A549 (cell line): ENCODE measurements at regions not wholly inside any gene's neighbourhood (a gene's known extent, or its start where the extent isn't known, plus 50 kb on each side); places are given as distances from the start of the nearest gene placed in this dataset.

Source experiments
- ATAC-seq, 2 experiments: fragments of 200-7000 bp in 1 of 2; fragments of >200 bp in 1 of 2; cut with Nextera tagmentation in 1 of 2; cut with Tn5 transposase in 1 of 2; 3 replicates each; pipeline versions ENCODE4 v1.8.0 to v1.9.1; 2018 to 2020; ENCODE audit warnings: mild to moderate bottlenecking in 1 of 2, moderate library complexity in 1 of 2
- CTCF ChIA-PET: fragments of 300-600 bp; sonication (Branson Sonifier 250); formaldehyde crosslinking; extraction: SDS; loops from one replicate; lab custom pipeline; 2021; ENCODE audit warnings: antibody characterized with exemption, inconsistent platforms; lab: Yijun Ruan, JAX
- POLR2A ChIA-PET: fragments of 350-600 bp; formaldehyde crosslinking; extraction: SDS; loops from one replicate; lab custom pipeline; 2021; ENCODE audit warnings: antibody characterized with exemption, inconsistent platforms; lab: Yijun Ruan, JAX
- DNase-seq, 2 experiments: peaks; one replicate each; pipeline versions ENCODE4 v3.0.0 to v3.0.0-alpha.2; 2011 to 2016; ENCODE audit warnings: low read depth in 1 of 2, low spot score in 1 of 2
- FAIRE-seq: peaks from 2 replicates; lab custom pipeline; 2011; peaks lifted over from hg19 to GRCh38; lab: Jason Lieb, UNC
- H3K27ac ChIP-seq, 2 experiments: fragments of >200 bp; sonication (Bioruptor Twin); formaldehyde crosslinking; 3 replicates each; pipeline ENCODE4 v1.5.1; 2016 to 2017
- H3K4me1 ChIP-seq: fragments of >200 bp; sonication (Bioruptor Twin); formaldehyde crosslinking; 3 replicates; pipeline ENCODE4 v1.6.1; 2016
- H3K4me2 ChIP-seq: fragments of >200 bp; sonication (Bioruptor Twin); formaldehyde crosslinking; 3 replicates; pipeline ENCODE4 v1.6.1; 2016
- H3K4me3 ChIP-seq: fragments of >200 bp; sonication (Bioruptor Twin); formaldehyde crosslinking; 3 replicates; pipeline ENCODE4 v1.5.1; 2016
- H3K9me3 ChIP-seq: fragments of >200 bp; sonication (Bioruptor Twin); formaldehyde crosslinking; 3 replicates; pipeline ENCODE4 v1.6.1; 2016
- BHLHE40 ChIP-seq: IDR thresholded peaks from 2 replicates; pipeline ENCODE4 v1.6.1; 2012; ENCODE audit warnings: low read depth, low read length, inconsistent platforms
- CEBPB ChIP-seq, 2 experiments: fragments of >200 bp in 1 of 2; sonication (Bioruptor Twin) in 1 of 2; formaldehyde crosslinking in 1 of 2; IDR thresholded peaks; 2 replicates each; pipeline ENCODE4 v1.6.1; 2012 to 2016
- CHD2 ChIP-seq: fragments of 150-350 bp; IDR thresholded peaks from 2 replicates; pipeline ENCODE4 v1.6.1; 2014; ENCODE audit warnings: low read length; ENCODE audit not compliant: partially characterized antibody
- E2F6 ChIP-seq: IDR thresholded peaks from 2 replicates; pipeline ENCODE4 v1.6.1; 2012; ENCODE audit warnings: low read depth, borderline replicate concordance
- EHMT2 ChIP-seq: fragments of 200-600 bp; sonication (generic); IDR thresholded peaks from 2 replicates; pipeline ENCODE4 v1.6.1; 2016; ENCODE audit warnings: antibody characterized with exemption, low read depth, mild to moderate bottlenecking, moderate library complexity
- ESRRA ChIP-seq: fragments of 150-350 bp; IDR thresholded peaks from 2 replicates; pipeline ENCODE4 v1.6.1; 2014; ENCODE audit warnings: mild to moderate bottlenecking, low read length, borderline replicate concordance
- FOSB ChIP-seq: fragments of 250-450 bp; sonication (Bioruptor Pico); IDR thresholded peaks from 2 replicates; pipeline ENCODE4 v1.5.0; 2020; ENCODE audit warnings: mild to moderate bottlenecking, moderate library complexity
- HEYL ChIP-seq: fragments of 250-450 bp; sonication (Bioruptor Pico); IDR thresholded peaks from 2 replicates; pipeline ENCODE4 v1.8.0; 2021; ENCODE audit warnings: mild to moderate bottlenecking, moderate library complexity
- HMGXB4 ChIP-seq: fragments of 250-450 bp; sonication (Bioruptor Pico); IDR thresholded peaks from 2 replicates; pipeline ENCODE4 v1.5.0; 2021; ENCODE audit warnings: mild to moderate bottlenecking, moderate library complexity, borderline replicate concordance
- HOXA7 ChIP-seq: fragments of 250-450 bp; sonication (Bioruptor Pico); IDR thresholded peaks from 2 replicates; pipeline ENCODE4 v1.5.0; 2020; ENCODE audit warnings: mild to moderate bottlenecking, moderate library complexity
- HOXB13 ChIP-seq: fragments of 250-450 bp; sonication (Bioruptor Pico); IDR thresholded peaks from 2 replicates; pipeline ENCODE4 v1.5.0; 2020; ENCODE audit warnings: low read depth, mild to moderate bottlenecking, moderate library complexity
- JUN ChIP-seq, 2 experiments: fragments of >200 bp; sonication (Bioruptor Twin); formaldehyde crosslinking; IDR thresholded peaks; 2 replicates in 1 of 2; 3 replicates in 1 of 2; pipeline ENCODE4 v1.6.1; 2016 to 2017
- KDM1A ChIP-seq: fragments of 200-600 bp; sonication (generic); IDR thresholded peaks from 2 replicates; pipeline ENCODE4 v1.6.1; 2016; ENCODE audit warnings: low read depth, mild to moderate bottlenecking
- MAFK ChIP-seq: fragments of 450-650 bp; IDR thresholded peaks from 2 replicates; pipeline ENCODE4 v1.6.1; 2014; ENCODE audit not compliant: partially characterized antibody
- MAZ ChIP-seq: fragments of 150-350 bp; IDR thresholded peaks from 2 replicates; pipeline ENCODE4 v1.6.1; 2014; ENCODE audit warnings: antibody characterized with exemption, low read depth, low read length, borderline replicate concordance
- MYC ChIP-seq: IDR thresholded peaks from 2 replicates; pipeline ENCODE4 v1.6.1; 2012; ENCODE audit warnings: mild to moderate bottlenecking, inconsistent platforms, low read length, improper control_type of control experiment, borderline replicate concordance
- NFE2L2 ChIP-seq: fragments of 150-350 bp; conservative IDR thresholded peaks from 2 replicates; pipeline ENCODE4 v1.6.1; 2014; ENCODE audit warnings: low read length
- RAD21 ChIP-seq, 2 experiments: fragments of >200 bp in 1 of 2; sonication (Bioruptor Twin) in 1 of 2; formaldehyde crosslinking in 1 of 2; IDR thresholded peaks in 1 of 2; conservative IDR thresholded peaks in 1 of 2; 2 replicates in 1 of 2; 3 replicates in 1 of 2; pipeline ENCODE4 v1.6.1; 2012 to 2018; ENCODE audit warnings: inconsistent platforms in 1 of 2
- RARB ChIP-seq: fragments of 250-450 bp; sonication (Bioruptor Pico); IDR thresholded peaks from 2 replicates; pipeline ENCODE4 v1.8.0; 2021; ENCODE audit warnings: mild to moderate bottlenecking, moderate library complexity
- RCOR1 ChIP-seq: fragments of 150-350 bp; IDR thresholded peaks from 2 replicates; pipeline ENCODE4 v1.6.1; 2014; ENCODE audit warnings: antibody characterized with exemption, low read length, low read depth
- SMC3 ChIP-seq: fragments of >200 bp; sonication (Bioruptor Twin); formaldehyde crosslinking; IDR thresholded peaks from 3 replicates; pipeline ENCODE4 v1.6.1; 2018; ENCODE audit warnings: inconsistent platforms
- SREBF2 ChIP-seq: fragments of 450-650 bp; IDR thresholded peaks from 2 replicates; pipeline ENCODE4 v1.6.1; 2014; ENCODE audit warnings: mild to moderate bottlenecking, moderate library complexity
- ZNF302 ChIP-seq: fragments of 250-450 bp; sonication (Bioruptor Pico); IDR thresholded peaks from 2 replicates; pipeline ENCODE4 v1.9.0; 2021; ENCODE audit warnings: inconsistent platforms, mild to moderate bottlenecking, moderate library complexity
- ZSCAN20 ChIP-seq: fragments of 250-450 bp; sonication (Bioruptor Pico); IDR thresholded peaks from 2 replicates; pipeline ENCODE4 v1.8.0; 2022; ENCODE audit warnings: mild to moderate bottlenecking, moderate library complexity
- TF ChIP-seq, protein P1 (sequence below): fragments of 200-600 bp; sonication (generic); IDR thresholded peaks from 2 replicates; pipeline ENCODE4 v1.6.1; 2016; ENCODE audit warnings: antibody characterized with exemption, mild to moderate bottlenecking, moderate library complexity
- TF ChIP-seq, protein P2 (sequence below): fragments of >200 bp; sonication (Bioruptor Twin); formaldehyde crosslinking; IDR thresholded peaks from 2 replicates; pipeline ENCODE4 v1.6.1; 2016
- TF ChIP-seq, protein P3 (sequence below): fragments of >200 bp; sonication (Bioruptor Twin); formaldehyde crosslinking; IDR thresholded peaks from 3 replicates; pipeline ENCODE4 v1.5.1; 2016

DNA sequence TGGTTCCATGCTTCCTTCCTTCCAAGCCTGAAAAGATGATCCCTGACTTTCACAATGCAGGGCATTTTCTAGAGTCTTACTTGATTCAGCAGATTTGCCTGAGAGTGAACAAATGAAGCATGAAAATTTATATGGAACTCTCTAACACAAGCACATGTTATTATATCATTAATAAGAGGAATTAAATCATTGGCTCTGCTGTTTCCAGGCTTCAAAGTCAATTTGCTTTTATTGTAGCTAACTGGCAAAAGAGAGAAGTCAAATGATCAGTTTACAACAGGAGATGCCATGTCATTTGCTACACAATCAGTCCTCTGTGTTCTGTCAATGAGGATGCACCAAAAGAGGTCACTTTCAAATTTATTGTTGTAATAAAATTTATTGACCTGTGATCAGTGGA lies 101.5 kb upstream of the UGT8 start:
- no peak for FAIRE-seq
- H3K4me2 ChIP-seq, result no peak overlapping the region
- ATAC-seq, result no peak
- no peak for DNase-seq
- H3K4me3 ChIP-seq, result no peak overlapping the region
- no peak overlapping the region for H3K27ac ChIP-seq
- H3K9me3 ChIP-seq, result no peaks in the 10 kb centered on the region
- H3K4me1 ChIP-seq, result no peaks in the 10 kb centered on the region
- TF ChIP-seq ZNF302 (CRISPR knock-in tag), result no peak
- no peak for TF ChIP-seq CEBPB (IDR thresholded peaks at IDR 0.05)
- TF ChIP-seq HOXB13 (CRISPR knock-in tag), result no peak
- TF ChIP-seq, protein P1, sequence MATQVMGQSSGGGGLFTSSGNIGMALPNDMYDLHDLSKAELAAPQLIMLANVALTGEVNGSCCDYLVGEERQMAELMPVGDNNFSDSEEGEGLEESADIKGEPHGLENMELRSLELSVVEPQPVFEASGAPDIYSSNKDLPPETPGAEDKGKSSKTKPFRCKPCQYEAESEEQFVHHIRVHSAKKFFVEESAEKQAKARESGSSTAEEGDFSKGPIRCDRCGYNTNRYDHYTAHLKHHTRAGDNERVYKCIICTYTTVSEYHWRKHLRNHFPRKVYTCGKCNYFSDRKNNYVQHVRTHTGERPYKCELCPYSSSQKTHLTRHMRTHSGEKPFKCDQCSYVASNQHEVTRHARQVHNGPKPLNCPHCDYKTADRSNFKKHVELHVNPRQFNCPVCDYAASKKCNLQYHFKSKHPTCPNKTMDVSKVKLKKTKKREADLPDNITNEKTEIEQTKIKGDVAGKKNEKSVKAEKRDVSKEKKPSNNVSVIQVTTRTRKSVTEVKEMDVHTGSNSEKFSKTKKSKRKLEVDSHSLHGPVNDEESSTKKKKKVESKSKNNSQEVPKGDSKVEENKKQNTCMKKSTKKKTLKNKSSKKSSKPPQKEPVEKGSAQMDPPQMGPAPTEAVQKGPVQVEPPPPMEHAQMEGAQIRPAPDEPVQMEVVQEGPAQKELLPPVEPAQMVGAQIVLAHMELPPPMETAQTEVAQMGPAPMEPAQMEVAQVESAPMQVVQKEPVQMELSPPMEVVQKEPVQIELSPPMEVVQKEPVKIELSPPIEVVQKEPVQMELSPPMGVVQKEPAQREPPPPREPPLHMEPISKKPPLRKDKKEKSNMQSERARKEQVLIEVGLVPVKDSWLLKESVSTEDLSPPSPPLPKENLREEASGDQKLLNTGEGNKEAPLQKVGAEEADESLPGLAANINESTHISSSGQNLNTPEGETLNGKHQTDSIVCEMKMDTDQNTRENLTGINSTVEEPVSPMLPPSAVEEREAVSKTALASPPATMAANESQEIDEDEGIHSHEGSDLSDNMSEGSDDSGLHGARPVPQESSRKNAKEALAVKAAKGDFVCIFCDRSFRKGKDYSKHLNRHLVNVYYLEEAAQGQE, result no peak
- TF ChIP-seq, protein P2, sequence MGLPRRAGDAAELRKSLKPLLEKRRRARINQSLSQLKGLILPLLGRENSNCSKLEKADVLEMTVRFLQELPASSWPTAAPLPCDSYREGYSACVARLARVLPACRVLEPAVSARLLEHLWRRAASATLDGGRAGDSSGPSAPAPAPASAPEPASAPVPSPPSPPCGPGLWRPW, result no peak
- TF ChIP-seq FOSB, result no peak
- TF ChIP-seq NFE2L2, result no peak
- TF ChIP-seq EHMT2, result no peak
- no peak for TF ChIP-seq SMC3
- TF ChIP-seq HOXA7 (CRISPR knock-in tag), result no peak
- TF ChIP-seq RAD21 (conservative IDR thresholded peaks at IDR 0.05 in 1 of 2, IDR thresholded peaks at IDR 0.05 in 1 of 2), result no peak
- TF ChIP-seq E2F6, result no peak
- TF ChIP-seq, protein P3, sequence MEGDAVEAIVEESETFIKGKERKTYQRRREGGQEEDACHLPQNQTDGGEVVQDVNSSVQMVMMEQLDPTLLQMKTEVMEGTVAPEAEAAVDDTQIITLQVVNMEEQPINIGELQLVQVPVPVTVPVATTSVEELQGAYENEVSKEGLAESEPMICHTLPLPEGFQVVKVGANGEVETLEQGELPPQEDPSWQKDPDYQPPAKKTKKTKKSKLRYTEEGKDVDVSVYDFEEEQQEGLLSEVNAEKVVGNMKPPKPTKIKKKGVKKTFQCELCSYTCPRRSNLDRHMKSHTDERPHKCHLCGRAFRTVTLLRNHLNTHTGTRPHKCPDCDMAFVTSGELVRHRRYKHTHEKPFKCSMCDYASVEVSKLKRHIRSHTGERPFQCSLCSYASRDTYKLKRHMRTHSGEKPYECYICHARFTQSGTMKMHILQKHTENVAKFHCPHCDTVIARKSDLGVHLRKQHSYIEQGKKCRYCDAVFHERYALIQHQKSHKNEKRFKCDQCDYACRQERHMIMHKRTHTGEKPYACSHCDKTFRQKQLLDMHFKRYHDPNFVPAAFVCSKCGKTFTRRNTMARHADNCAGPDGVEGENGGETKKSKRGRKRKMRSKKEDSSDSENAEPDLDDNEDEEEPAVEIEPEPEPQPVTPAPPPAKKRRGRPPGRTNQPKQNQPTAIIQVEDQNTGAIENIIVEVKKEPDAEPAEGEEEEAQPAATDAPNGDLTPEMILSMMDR, result no peak
- no peak for TF ChIP-seq SREBF2
- no peak for TF ChIP-seq CHD2
- no peak for TF ChIP-seq KDM1A
- no peak for TF ChIP-seq ZSCAN20
- no peak for TF ChIP-seq RCOR1
- POLR2A ChIA-PET, result no interaction called here
- CTCF ChIA-PET, result no interaction called here

DNA sequence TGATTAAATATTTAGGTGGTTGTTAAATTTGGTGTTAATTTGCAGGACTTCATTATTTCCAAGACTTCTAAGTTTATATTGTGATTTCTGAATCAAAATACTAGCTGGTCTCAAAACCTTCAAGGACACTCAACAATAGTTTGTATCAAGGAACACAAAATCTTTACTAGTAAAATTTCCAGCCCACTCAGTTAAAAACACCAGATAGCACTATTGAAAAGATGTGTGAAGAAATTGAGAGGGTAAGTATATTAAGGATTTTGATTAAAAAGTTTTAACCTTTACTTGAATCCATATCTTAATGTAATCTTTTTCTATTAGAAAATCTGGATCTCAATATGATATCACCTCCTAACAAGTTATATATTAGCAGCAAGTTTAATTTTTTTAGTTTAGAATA lies 89.3 kb upstream of the UGT8 start:
- ChIA-PET CTCF (no interaction called here), POLR2A (no interaction called here)
- ATAC-seq (no peak), FAIRE-seq (no peak), DNase-seq (no peak)
- Histone ChIP-seq H3K4me3 (no peak overlapping the region), H3K4me1 (no peaks in the 10 kb centered on the region), H3K27ac (no peak overlapping the region), H3K4me2 (no peak overlapping the region), H3K9me3 (no peaks in the 10 kb centered on the region)
- TF ChIP-seq HEYL (CRISPR knock-in tag) (no peak), JUN (IDR thresholded peaks at IDR 0.05) (no peak), MAZ (no peak), MYC (no peak), MAFK (no peak), E2F6 (no peak), HMGXB4 (no peak), RARB (CRISPR knock-in tag) (no peak), BHLHE40 (no peak), KDM1A (no peak), HOXB13 (CRISPR knock-in tag) (no peak), ESRRA (no peak)
- TF ChIP-seq, protein P3, result no peak
